ENCODE measurements at regions not wholly inside any gene's neighbourhood (a gene's known extent, or its start where the extent isn't known, plus 50 kb on each side); places are given as distances from the start of the nearest gene placed in this dataset.

DNA sequence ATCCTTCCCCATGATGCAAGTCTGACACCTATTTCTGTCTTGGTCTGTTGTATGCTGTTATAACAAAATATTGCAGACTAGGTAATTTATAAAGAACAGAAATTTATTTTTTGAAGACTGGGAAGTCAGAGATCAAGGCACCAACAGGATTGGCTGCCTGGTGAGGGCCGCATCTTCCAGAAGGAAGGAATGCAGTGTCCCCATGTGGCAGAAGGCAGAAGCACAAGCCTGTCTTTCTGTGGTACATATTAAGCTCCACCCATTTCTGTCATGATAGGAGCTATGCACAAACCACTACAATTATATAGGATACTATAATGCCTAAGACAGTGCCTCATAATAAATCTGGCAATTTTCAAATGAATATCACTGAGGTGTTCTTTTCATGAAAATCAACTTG lies 502.3 kb upstream of the DIAPH2 start:
- in situ Hi-C loops (cut with HindIII; ENCODE audit: extremely low pct_ligation_motif_present, low pct_unique_long_range_greater_than_20kb) = no loop called here
- Histone ChIP-seq H4K20me1 (ENCODE audit: insufficient read depth, low read length) (no peaks in the 10 kb centered on the region), H2AFZ (ENCODE audit: low read length) (no peak overlapping the region), H3K27ac (ENCODE audit: extremely low read length, insufficient read depth, low read length) (no peak overlapping the region), H3K9ac (ENCODE audit: insufficient read depth, low read depth, low read length) (no peak overlapping the region), H3K79me2 (ENCODE audit: insufficient read depth, low read length) (no peaks in the 10 kb centered on the region), H3K36me3 (replicated peaks in 1 of 2; ENCODE audit: control insufficient read depth in 1 of 2, insufficient read depth in 2 of 2, low read length in 2 of 2) (no peaks in the 10 kb centered on the region), H3K4me1 (ENCODE audit: insufficient read depth, low read length) (no peaks in the 10 kb centered on the region), H3K9me3 (ENCODE audit: low read length) (no peaks in the 10 kb centered on the region), H3K4me3 (replicated peaks in 1 of 3; ENCODE audit: insufficient read depth in 1 of 3, low read depth in 2 of 3, low read length in 3 of 3) (no peak overlapping the region), H3K4me2 (ENCODE audit: low read depth, low read length) (no peak overlapping the region), H3K27me3 (ENCODE audit: control insufficient read depth in 1 of 2, insufficient read depth in 2 of 2, low read length in 2 of 2) (no peaks in the 10 kb centered on the region)
- TF ChIP-seq ZNF839 (CRISPR knock-in tag; IDR thresholded peaks at IDR 0.05; ENCODE audit: borderline replicate concordance) = no peak
- peak; percentile 41 for TF ChIP-seq STAG1 (CRISPR knock-in tag; IDR thresholded peaks at IDR 0.05)
- no peak for TF ChIP-seq TBP (CRISPR knock-in tag; IDR thresholded peaks at IDR 0.05)
- no peak for TF ChIP-seq ZNF3 (CRISPR knock-in tag; IDR thresholded peaks at IDR 0.05)
- TF ChIP-seq, protein P1, sequence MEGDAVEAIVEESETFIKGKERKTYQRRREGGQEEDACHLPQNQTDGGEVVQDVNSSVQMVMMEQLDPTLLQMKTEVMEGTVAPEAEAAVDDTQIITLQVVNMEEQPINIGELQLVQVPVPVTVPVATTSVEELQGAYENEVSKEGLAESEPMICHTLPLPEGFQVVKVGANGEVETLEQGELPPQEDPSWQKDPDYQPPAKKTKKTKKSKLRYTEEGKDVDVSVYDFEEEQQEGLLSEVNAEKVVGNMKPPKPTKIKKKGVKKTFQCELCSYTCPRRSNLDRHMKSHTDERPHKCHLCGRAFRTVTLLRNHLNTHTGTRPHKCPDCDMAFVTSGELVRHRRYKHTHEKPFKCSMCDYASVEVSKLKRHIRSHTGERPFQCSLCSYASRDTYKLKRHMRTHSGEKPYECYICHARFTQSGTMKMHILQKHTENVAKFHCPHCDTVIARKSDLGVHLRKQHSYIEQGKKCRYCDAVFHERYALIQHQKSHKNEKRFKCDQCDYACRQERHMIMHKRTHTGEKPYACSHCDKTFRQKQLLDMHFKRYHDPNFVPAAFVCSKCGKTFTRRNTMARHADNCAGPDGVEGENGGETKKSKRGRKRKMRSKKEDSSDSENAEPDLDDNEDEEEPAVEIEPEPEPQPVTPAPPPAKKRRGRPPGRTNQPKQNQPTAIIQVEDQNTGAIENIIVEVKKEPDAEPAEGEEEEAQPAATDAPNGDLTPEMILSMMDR (CRISPR knock-in tag; IDR thresholded peaks at IDR 0.05) = peak; percentile 39
- no TSS peak for BruUV-seq (replicated peaks)
- ATAC-seq = peak; percentile 67
- POLR2A ChIA-PET = no interaction called here
- FAIRE-seq = peak; percentile 30
- intact Hi-C loops (cut with micrococcal nuclease; ENCODE audit: unreplicated experiment) = no loop called here
- CTCF ChIA-PET (ENCODE audit: low intra/inter-chr PET ratio, low total read pairs) = no interaction called here
- 20% methylated on average over 1 of the region's 1 CpG for WGBS (ENCODE audit: low lambda C conversion rate)
- peak; percentile 2 for DNase-seq (ENCODE audit: low spot score)

DNA sequence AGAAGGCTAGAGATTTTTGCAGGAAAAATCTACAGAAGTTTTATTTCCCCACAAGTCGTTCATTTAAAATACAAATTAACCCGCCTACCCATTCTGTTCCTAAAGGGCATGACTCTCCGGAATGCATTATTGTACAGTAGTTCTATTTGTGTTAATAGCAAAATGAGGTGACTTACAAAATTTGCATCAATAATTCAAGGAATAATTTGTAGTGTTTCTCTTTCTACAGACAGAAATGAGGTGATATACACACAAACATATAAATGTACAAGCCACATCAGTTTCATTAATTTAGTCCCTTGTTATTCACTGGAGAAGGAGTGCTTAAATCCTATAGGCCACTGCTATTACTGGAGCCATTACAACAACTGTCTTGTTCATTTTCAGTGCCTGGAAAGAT lies 501.3 kb upstream of the DIAPH2 start:
- no peak for ATAC-seq
- Histone ChIP-seq H2AFZ (ENCODE audit: low read length) (no peak overlapping the region), H3K27ac (ENCODE audit: extremely low read length, insufficient read depth, low read length) (no peak overlapping the region), H3K4me1 (ENCODE audit: insufficient read depth, low read length) (no peaks in the 10 kb centered on the region), H3K79me2 (ENCODE audit: insufficient read depth, low read length) (no peaks in the 10 kb centered on the region), H3K36me3 (replicated peaks in 1 of 2; ENCODE audit: control insufficient read depth in 1 of 2, insufficient read depth in 2 of 2, low read length in 2 of 2) (no peaks in the 10 kb centered on the region), H4K20me1 (ENCODE audit: insufficient read depth, low read length) (no peaks in the 10 kb centered on the region), H3K9ac (ENCODE audit: insufficient read depth, low read depth, low read length) (no peak overlapping the region), H3K9me3 (ENCODE audit: low read length) (no peaks in the 10 kb centered on the region), H3K4me3 (replicated peaks in 1 of 3; ENCODE audit: insufficient read depth in 1 of 3, low read depth in 2 of 3, low read length in 3 of 3) (no peak overlapping the region), H3K4me2 (ENCODE audit: low read depth, low read length) (no peak overlapping the region), H3K27me3 (ENCODE audit: control insufficient read depth in 1 of 2, insufficient read depth in 2 of 2, low read length in 2 of 2) (no peaks in the 10 kb centered on the region)
- WGBS (ENCODE audit: low lambda C conversion rate) = 2% methylated on average over 3 of the region's 3 CpGs
- CTCF ChIA-PET (ENCODE audit: low intra/inter-chr PET ratio, low total read pairs) = no interaction called here
- no peak for DNase-seq (ENCODE audit: low spot score)
- TF ChIP-seq, protein P2, sequence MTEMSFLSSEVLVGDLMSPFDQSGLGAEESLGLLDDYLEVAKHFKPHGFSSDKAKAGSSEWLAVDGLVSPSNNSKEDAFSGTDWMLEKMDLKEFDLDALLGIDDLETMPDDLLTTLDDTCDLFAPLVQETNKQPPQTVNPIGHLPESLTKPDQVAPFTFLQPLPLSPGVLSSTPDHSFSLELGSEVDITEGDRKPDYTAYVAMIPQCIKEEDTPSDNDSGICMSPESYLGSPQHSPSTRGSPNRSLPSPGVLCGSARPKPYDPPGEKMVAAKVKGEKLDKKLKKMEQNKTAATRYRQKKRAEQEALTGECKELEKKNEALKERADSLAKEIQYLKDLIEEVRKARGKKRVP (CRISPR knock-in tag; IDR thresholded peaks at IDR 0.05) = no peak
- POLR2A ChIA-PET = no interaction called here
- in situ Hi-C loops (cut with HindIII; ENCODE audit: extremely low pct_ligation_motif_present, low pct_unique_long_range_greater_than_20kb) (no loop called here), intact Hi-C loops (cut with micrococcal nuclease; ENCODE audit: unreplicated experiment) (no loop called here)
- no TSS peak for BruUV-seq (replicated peaks)
- FAIRE-seq = no peak

Data from HepG2 (cell line).